Nephron progenitor cell (in vitro differentiated cells): ENCODE measurements at regions not wholly inside any gene's neighbourhood (a gene's known extent, or its start where the extent isn't known, plus 50 kb on each side); places are given as distances from the start of the nearest gene placed in this dataset.

Experiments
- DNase-seq: peaks from one replicate; pipeline ENCODE4 v3.0.0; 2021
- H3K27ac Mint-ChIP-seq: 2 replicates; pipeline ENCODE4 v1.8.0; 2021; ENCODE audit warnings: mild to moderate bottlenecking, moderate library complexity, mixed read lengths
- H3K27me3 Mint-ChIP-seq: 2 replicates; pipeline ENCODE4 v1.8.0; 2021; ENCODE audit warnings: mild to moderate bottlenecking, low read depth, mixed read lengths; ENCODE audit not compliant: poor library complexity
- H3K36me3 Mint-ChIP-seq: 2 replicates; pipeline ENCODE4 v1.8.0; 2021; ENCODE audit warnings: low read depth, mixed read lengths
- H3K4me1 Mint-ChIP-seq: 2 replicates; pipeline ENCODE4 v1.8.0; 2021; ENCODE audit warnings: mixed read lengths
- H3K4me3 Mint-ChIP-seq: 2 replicates; pipeline ENCODE4 v1.8.0; 2021; ENCODE audit warnings: mild to moderate bottlenecking, moderate library complexity, mixed read lengths
- H3K9me3 Mint-ChIP-seq: 2 replicates; pipeline ENCODE4 v1.8.0; 2021; ENCODE audit warnings: mild to moderate bottlenecking, moderate library complexity, mixed read lengths
- CTCF ChIP-seq: fragments of 200-600 bp; sonication (generic); IDR thresholded peaks from 2 replicates; pipeline ENCODE4 v1.5.0; 2021; ENCODE audit warnings: antibody characterized with exemption

GRCh38 chr11:92546603-92547002, 322.0 kb downstream of the FAT3 start:
- Mint-ChIP-seq H3K27me3 (no peaks in the 10 kb centered on the region), H3K4me1 (peaks cover 15% of the 10 kb centered on the region), H3K36me3 (peaks cover 21% of the 10 kb centered on the region), H3K27ac (no peak overlapping the region), H3K4me3 (no peak overlapping the region), H3K9me3 (no peaks in the 10 kb centered on the region)
- TF ChIP-seq CTCF, result no peak
- no peak for DNase-seq

GRCh38 chr11:92550411-92550810, 325.8 kb downstream of the FAT3 start:
- DNase-seq, result no peak
- TF ChIP-seq CTCF, result no peak
- Mint-ChIP-seq H3K4me1 (peaks cover 11% of the 10 kb centered on the region), H3K27ac (no peak overlapping the region), H3K4me3 (no peak overlapping the region), H3K36me3 (no peaks in the 10 kb centered on the region), H3K27me3 (no peaks in the 10 kb centered on the region), H3K9me3 (no peaks in the 10 kb centered on the region)

- no peak for TF ChIP-seq CTCF
- Mint-ChIP-seq H3K27me3 (no peaks in the 10 kb centered on the region), H3K27ac (no peak overlapping the region), H3K9me3 (no peaks in the 10 kb centered on the region), H3K4me3 (no peak overlapping the region), H3K36me3 (no peaks in the 10 kb centered on the region), H3K4me1 (peaks cover 10% of the 10 kb centered on the region)
- DNase-seq, result no peak
Observed at GRCh38 chr11:92550871-92551270, 326.3 kb downstream of the FAT3 start.

- H3K9me3 Mint-ChIP-seq, result no peaks in the 10 kb centered on the region
- H3K4me1 Mint-ChIP-seq, result no peaks in the 10 kb centered on the region
- no peaks in the 10 kb centered on the region for H3K27me3 Mint-ChIP-seq
- no peak for TF ChIP-seq CTCF
- peaks cover 4% of the 10 kb centered on the region for H3K36me3 Mint-ChIP-seq
- H3K4me3 Mint-ChIP-seq, result no peak overlapping the region
- peak overlapping the region; percentile 14 for H3K27ac Mint-ChIP-seq
- DNase-seq, result no peak
Observed at GRCh38 chr11:92552942-92553341, 328.3 kb downstream of the FAT3 start.

- Mint-ChIP-seq H3K27me3 (no peaks in the 10 kb centered on the region), H3K9me3 (no peaks in the 10 kb centered on the region), H3K4me1 (no peaks in the 10 kb centered on the region), H3K36me3 (peaks cover 4% of the 10 kb centered on the region), H3K4me3 (no peak overlapping the region), H3K27ac (no peak overlapping the region)
- no peak for TF ChIP-seq CTCF
- no peak for DNase-seq
Observed at GRCh38 chr11:92554688-92555087, 330.1 kb downstream of the FAT3 start.

- Mint-ChIP-seq H3K36me3 (peaks cover 4% of the 10 kb centered on the region), H3K27ac (no peak overlapping the region), H3K4me3 (no peak overlapping the region), H3K4me1 (no peaks in the 10 kb centered on the region), H3K9me3 (no peaks in the 10 kb centered on the region), H3K27me3 (no peaks in the 10 kb centered on the region)
- TF ChIP-seq CTCF, result no peak
- peak; percentile 36 for DNase-seq
Observed at GRCh38 chr11:92556431-92556830, 331.8 kb downstream of the FAT3 start.
